ENCODE measurements at regions not wholly inside any gene's neighbourhood (a gene's known extent, or its start where the extent isn't known, plus 50 kb on each side); places are given as distances from the start of the nearest gene placed in this dataset.

- DNase-seq (ENCODE audit: low spot score in 2 of 2) = peak in 1 of 2 donors; percentile 93
- intact Hi-C loops (cut with DNase I; ENCODE audit: low total_unique reads) = loop anchor here (5.0 kb wide), 1 partner anchor 275 kb away; no protein-coding TSS in a partner anchor
- no peak overlapping the region for H3K4me3 ChIP-seq (ENCODE audit: low read depth, poor library complexity, severe bottlenecking)
- 67 to 81% methylated on average over 15 of the region's 15 CpGs for WGBS, 2 donors
- TF ChIP-seq POLR2A (IDR thresholded peaks at IDR 0.05) (no peak), CTCF (IDR thresholded peaks at IDR 0.05) (peak in 1 of 3 donors; percentile 55)
Observed at GRCh38 chr18:59056706-59057492, 82.8 kb upstream of the SEC11C start.

DNA sequence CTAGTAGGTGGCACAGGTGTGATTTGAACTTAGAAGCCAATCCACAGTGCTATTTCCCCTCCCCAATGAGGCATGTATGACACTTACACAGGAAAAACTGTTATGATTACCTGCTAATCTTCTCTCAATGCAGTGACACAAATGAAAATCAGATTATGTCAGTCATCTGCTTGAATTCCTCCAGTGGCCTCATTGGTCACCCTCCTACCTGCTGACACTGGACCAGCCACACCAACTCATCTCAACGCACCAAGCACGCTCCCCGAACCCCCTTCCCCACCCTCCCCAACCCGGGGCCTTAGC is 82.2 kb upstream of the SEC11C start:
- 83 to 94% methylated on average over 4 of the region's 4 CpGs for WGBS, 2 donors
- no peak overlapping the region for H3K4me3 ChIP-seq (ENCODE audit: low read depth, poor library complexity, severe bottlenecking)
- TF ChIP-seq CTCF (IDR thresholded peaks at IDR 0.05) (no peak), POLR2A (IDR thresholded peaks at IDR 0.05) (no peak)
- DNase-seq (ENCODE audit: low spot score in 2 of 2) = no peak
- intact Hi-C loops (cut with DNase I; ENCODE audit: low total_unique reads) = loop anchor here (5.0 kb wide), 1 partner anchor 275 kb away; no protein-coding TSS in a partner anchor

- no peak for DNase-seq (ENCODE audit: low spot score in 2 of 2)
- WGBS, 2 donors = 48 to 66% methylated on average over 4 of the region's 4 CpGs
- intact Hi-C loops (cut with DNase I; ENCODE audit: low total_unique reads) = loop anchor here (5.0 kb wide), 1 partner anchor 276 kb away; no protein-coding TSS in a partner anchor
- no peak overlapping the region for H3K4me3 ChIP-seq (ENCODE audit: low read depth, poor library complexity, severe bottlenecking)
- TF ChIP-seq POLR2A (IDR thresholded peaks at IDR 0.05) (no peak), CTCF (IDR thresholded peaks at IDR 0.05) (no peak)
Observed at GRCh38 chr18:59057969-59058368, 81.7 kb upstream of the SEC11C start.

DNA sequence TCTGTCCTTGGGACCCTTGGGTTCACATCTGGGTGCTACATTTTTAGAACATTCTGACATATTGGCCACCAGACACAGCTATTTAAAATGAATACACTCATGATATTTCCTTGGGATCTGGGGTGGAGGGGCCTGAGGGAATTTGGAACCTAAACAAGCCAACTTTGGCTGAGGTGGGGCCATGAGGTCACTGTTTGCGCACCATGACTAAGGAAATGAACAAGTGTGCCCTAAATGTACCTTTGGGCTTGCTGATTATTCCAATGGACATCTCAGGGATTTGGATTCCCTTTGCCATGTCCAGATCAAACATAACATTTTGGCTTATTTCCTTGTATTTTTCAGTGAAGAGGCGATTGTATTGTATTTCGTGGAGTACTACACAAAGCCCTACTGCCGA is 80.5 kb upstream of the SEC11C start:
- no peak for DNase-seq (ENCODE audit: low spot score in 2 of 2)
- no peak overlapping the region for H3K4me3 ChIP-seq (ENCODE audit: low read depth, poor library complexity, severe bottlenecking)
- 93 to 97% methylated on average over 4 of the region's 4 CpGs for WGBS, 2 donors
- TF ChIP-seq POLR2A (IDR thresholded peaks at IDR 0.05) (no peak), CTCF (IDR thresholded peaks at IDR 0.05) (no peak)
- intact Hi-C loops (cut with DNase I; ENCODE audit: low total_unique reads) = loop anchor here (5.0 kb wide), 1 partner anchor 277 kb away; no protein-coding TSS in a partner anchor

DNA sequence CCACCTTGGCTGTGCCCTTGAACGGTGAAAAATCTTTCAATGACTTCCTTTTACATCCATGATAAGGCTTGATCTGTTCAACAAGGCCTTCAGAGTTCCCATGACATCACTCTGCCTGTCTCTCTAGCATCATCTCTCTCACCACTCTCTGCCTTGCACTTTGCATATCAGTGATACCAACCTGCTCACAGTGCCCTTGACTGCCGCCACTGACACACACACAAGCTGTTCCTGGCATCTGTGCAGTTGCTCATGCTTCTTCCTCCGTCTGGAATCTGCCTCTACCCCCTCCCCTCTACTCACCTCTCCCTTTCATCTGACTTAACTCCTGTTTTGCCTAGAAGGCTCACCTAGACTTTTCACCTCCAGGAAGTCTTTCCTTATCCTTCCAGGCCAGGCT is 79.1 kb upstream of the SEC11C start:
- intact Hi-C loops (cut with DNase I; ENCODE audit: low total_unique reads) = no loop called here
- TF ChIP-seq CTCF (IDR thresholded peaks at IDR 0.05) = no peak
- TF ChIP-seq POLR2A (IDR thresholded peaks at IDR 0.05) = no peak
- no peak overlapping the region for H3K4me3 ChIP-seq (ENCODE audit: low read depth, poor library complexity, severe bottlenecking)
- 71 to 83% methylated on average over 3 of the region's 3 CpGs for WGBS, 2 donors
- no peak for DNase-seq (ENCODE audit: low spot score in 2 of 2)
